NCI-H446 (cell line): ENCODE measurements at regions not wholly inside any gene's neighbourhood (a gene's known extent, or its start where the extent isn't known, plus 50 kb on each side); places are given as distances from the start of the nearest gene placed in this dataset.

Experiments
- DNase-seq, 2 experiments: peaks; one replicate each; lab custom pipeline; 2025; lab: John Stamatoyannopoulos, UW

- DNase-seq = no peak
These were observed 214.8 kb upstream of the NAALADL2 start for GRCh38 chr3:174644287-174644686.

- no peak for DNase-seq
These were observed 207.2 kb upstream of the NAALADL2 start for GRCh38 chr3:174651951-174652350.

GRCh38 chr3:174659511-174659910, 199.6 kb upstream of the NAALADL2 start:
- DNase-seq = no peak

- DNase-seq = no peak
These were observed 196.5 kb upstream of the NAALADL2 start for GRCh38 chr3:174662653-174663052.

GRCh38 chr3:174667386-174667785, 191.7 kb upstream of the NAALADL2 start:
- DNase-seq = no peak

- DNase-seq = no peak
These were observed 183.7 kb upstream of the NAALADL2 start for GRCh38 chr3:174675406-174675805.

GRCh38 chr3:174681784-174682183, 177.3 kb upstream of the NAALADL2 start:
- DNase-seq = no peak

- no peak for DNase-seq
These were observed 173.3 kb upstream of the NAALADL2 start for GRCh38 chr3:174685796-174686195.

GRCh38 chr3:174697310-174697709, 161.8 kb upstream of the NAALADL2 start:
- DNase-seq = no peak

GRCh38 chr3:174700736-174701135, 158.4 kb upstream of the NAALADL2 start:
- no peak for DNase-seq

- DNase-seq = no peak
These were observed 148.5 kb upstream of the NAALADL2 start for GRCh38 chr3:174710612-174711011.

GRCh38 chr3:174715386-174715785, 143.7 kb upstream of the NAALADL2 start:
- no peak for DNase-seq

GRCh38 chr3:174716956-174717505, 142.1 kb upstream of the NAALADL2 start:
- DNase-seq = no peak

- DNase-seq = no peak
These were observed 138.4 kb upstream of the NAALADL2 start for GRCh38 chr3:174720717-174721116.

GRCh38 chr3:174725303-174725702, 133.8 kb upstream of the NAALADL2 start:
- DNase-seq = no peak

- peak in 1 of 2 experiments; percentile 28 for DNase-seq
These were observed 121.2 kb upstream of the NAALADL2 start for GRCh38 chr3:174737966-174738365.

- DNase-seq = no peak
These were observed 110.0 kb upstream of the NAALADL2 start for GRCh38 chr3:174749143-174749542.

- no peak for DNase-seq
These were observed 103.0 kb upstream of the NAALADL2 start for GRCh38 chr3:174755833-174756829.

- DNase-seq = no peak
These were observed 100.2 kb upstream of the NAALADL2 start for GRCh38 chr3:174758943-174759342.

- no peak for DNase-seq
These were observed 91.7 kb upstream of the NAALADL2 start for GRCh38 chr3:174767406-174767805.

- no peak for DNase-seq
These were observed 91.2 kb upstream of the NAALADL2 start for GRCh38 chr3:174767853-174768382.

GRCh38 chr3:174769171-174769570, 90.0 kb upstream of the NAALADL2 start:
- no peak for DNase-seq

GRCh38 chr3:174775603-174776002, 83.5 kb upstream of the NAALADL2 start:
- DNase-seq = no peak
